Cardiac muscle cell (in vitro differentiated cells and primary cell): ENCODE measurements at regions not wholly inside any gene's neighbourhood (a gene's known extent, or its start where the extent isn't known, plus 50 kb on each side); places are given as distances from the start of the nearest gene placed in this dataset.

Source experiments
- DNase-seq, 2 donors: peaks; one replicate each; pipeline versions ENCODE4 v3.0.0 to v3.0.0-alpha.2; 2010 to 2017; ENCODE audit warnings: low read depth in 1 of 2, low spot score in 1 of 2
- H3K27ac ChIP-seq: fragments of 200-600 bp; sonication (generic); 2 replicates; pipeline ENCODE4 v1.5.1; 2016
- H3K27me3 ChIP-seq: fragments of 200-600 bp; sonication (generic); 2 replicates; pipeline ENCODE4 v1.6.0; 2016; ENCODE audit warnings: control low read depth
- H3K36me3 ChIP-seq: fragments of 200-600 bp; sonication (generic); 2 replicates; pipeline ENCODE4 v1.5.1; 2016; ENCODE audit warnings: control low read depth
- H3K4me1 ChIP-seq: fragments of 200-600 bp; sonication (generic); 2 replicates; pipeline ENCODE4 v1.8.1; 2017; ENCODE audit warnings: low read depth, mild to moderate bottlenecking, mixed run types
- H3K4me3 ChIP-seq: fragments of 200-600 bp; sonication (generic); 2 replicates; pipeline ENCODE4 v1.5.1; 2016; ENCODE audit warnings: mild to moderate bottlenecking
- H3K9me3 ChIP-seq: fragments of 200-600 bp; sonication (generic); 2 replicates; pipeline ENCODE4 v1.5.1; 2017; ENCODE audit warnings: low read depth, mild to moderate bottlenecking, control low read depth
- TF ChIP-seq, protein P1 (sequence below): IDR thresholded peaks from 2 replicates; pipeline ENCODE4 v1.5.1; 2012; ENCODE audit warnings: low read depth, mild to moderate bottlenecking, low read length

DNA sequence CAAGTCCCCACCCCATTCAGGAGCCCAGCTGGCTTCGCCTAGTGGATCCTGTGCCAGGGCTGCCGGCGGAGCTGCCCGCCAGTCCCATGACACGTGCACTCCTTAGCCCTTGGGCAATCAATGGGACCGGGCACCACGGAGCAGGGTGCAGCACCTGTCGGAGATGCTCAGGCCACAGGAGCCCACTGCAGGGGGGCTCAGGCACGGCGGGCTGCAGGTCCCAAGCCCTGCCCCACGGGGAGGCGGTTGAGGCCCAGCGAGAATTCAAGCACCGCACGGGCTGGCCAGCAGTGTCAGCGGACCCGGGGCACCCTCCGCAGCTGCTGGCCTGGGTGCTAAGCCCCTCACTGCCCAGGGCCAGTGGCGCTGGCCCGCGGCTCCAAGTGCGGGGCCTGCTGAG lies 969.7 kb upstream of the CDH10 start:
- Histone ChIP-seq H3K36me3 (no peaks in the 10 kb centered on the region), H3K27me3 (no peaks in the 10 kb centered on the region)

DNA sequence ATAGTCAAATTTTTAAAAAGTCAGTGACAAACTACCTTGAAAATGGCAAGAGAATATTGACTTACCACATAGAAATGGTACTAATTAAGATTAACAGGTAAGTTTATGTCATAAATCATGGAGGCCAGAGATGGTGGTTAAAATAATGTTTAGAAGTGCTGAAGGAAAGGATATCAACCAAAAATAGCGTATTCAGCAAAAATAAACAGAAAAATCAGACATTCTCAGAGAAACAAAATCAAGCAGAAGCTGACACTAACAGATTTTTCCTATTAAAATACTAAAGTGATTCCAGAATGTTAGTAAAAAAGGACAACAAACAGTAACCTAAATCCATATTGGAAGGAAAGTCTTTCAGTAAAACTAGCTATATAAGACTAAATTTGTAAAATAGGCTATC lies 959.9 kb upstream of the CDH10 start:
- H3K27me3 ChIP-seq: no peaks in the 10 kb centered on the region
- no peak for DNase-seq
- no peaks in the 10 kb centered on the region for H3K4me1 ChIP-seq
- TF ChIP-seq, protein P1, sequence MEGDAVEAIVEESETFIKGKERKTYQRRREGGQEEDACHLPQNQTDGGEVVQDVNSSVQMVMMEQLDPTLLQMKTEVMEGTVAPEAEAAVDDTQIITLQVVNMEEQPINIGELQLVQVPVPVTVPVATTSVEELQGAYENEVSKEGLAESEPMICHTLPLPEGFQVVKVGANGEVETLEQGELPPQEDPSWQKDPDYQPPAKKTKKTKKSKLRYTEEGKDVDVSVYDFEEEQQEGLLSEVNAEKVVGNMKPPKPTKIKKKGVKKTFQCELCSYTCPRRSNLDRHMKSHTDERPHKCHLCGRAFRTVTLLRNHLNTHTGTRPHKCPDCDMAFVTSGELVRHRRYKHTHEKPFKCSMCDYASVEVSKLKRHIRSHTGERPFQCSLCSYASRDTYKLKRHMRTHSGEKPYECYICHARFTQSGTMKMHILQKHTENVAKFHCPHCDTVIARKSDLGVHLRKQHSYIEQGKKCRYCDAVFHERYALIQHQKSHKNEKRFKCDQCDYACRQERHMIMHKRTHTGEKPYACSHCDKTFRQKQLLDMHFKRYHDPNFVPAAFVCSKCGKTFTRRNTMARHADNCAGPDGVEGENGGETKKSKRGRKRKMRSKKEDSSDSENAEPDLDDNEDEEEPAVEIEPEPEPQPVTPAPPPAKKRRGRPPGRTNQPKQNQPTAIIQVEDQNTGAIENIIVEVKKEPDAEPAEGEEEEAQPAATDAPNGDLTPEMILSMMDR: no peak
- H3K9me3 ChIP-seq: no peaks in the 10 kb centered on the region
- H3K4me3 ChIP-seq: no peak overlapping the region
- H3K36me3 ChIP-seq: no peaks in the 10 kb centered on the region
- H3K27ac ChIP-seq: no peak overlapping the region

More for the DNA sequence above, 969.7 kb upstream of the CDH10 start:
- H3K9me3 ChIP-seq: no peaks in the 10 kb centered on the region
- TF ChIP-seq, protein P1: no peak
- no peaks in the 10 kb centered on the region for H3K4me1 ChIP-seq
- no peak for DNase-seq
- H3K27ac ChIP-seq: no peak overlapping the region
- H3K4me3 ChIP-seq: no peak overlapping the region

DNA sequence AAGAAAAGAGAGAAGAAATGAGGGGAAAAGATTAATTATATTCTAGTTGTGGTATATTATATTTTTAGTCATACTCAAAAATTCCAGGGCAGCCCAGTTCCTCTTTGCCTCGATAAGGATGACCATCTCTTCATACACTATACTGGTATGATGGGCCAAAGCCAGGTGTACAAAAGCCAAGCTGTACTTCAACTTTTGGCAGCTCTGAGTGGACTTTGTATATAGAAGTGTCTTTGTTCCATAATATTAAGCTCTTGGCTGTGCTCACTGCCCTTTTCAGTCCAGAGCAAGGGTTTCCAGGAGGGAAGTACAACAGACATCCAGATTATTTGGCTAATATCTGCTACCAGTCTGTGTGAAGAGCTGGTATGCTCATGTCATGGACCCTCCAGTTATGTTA lies 934.3 kb upstream of the CDH10 start:
- TF ChIP-seq, protein P1: no peak
- no peak overlapping the region for H3K4me3 ChIP-seq
- DNase-seq: no peak

DNA sequence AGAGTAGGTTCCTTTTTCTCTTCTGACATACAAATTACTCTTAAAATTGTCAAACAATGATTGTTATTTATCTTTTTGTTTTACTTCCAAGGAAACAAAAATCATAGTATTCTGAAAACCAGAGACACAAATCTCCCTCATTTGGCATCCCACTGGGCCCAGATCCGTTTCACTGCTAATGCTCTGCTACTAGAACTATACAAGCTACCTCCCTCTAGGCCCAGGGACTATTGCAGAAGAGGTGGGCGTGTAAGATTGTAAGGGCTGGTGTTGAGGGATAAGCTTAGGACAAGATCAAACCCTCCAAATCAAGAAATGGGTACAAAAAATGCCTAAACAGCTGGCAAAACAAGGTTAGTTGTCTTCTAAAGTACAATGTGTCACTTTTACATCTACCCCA lies 928.9 kb upstream of the CDH10 start:
- H3K9me3 ChIP-seq: no peaks in the 10 kb centered on the region
- TF ChIP-seq, protein P1: no peak
- H3K27ac ChIP-seq: no peak overlapping the region
- no peak overlapping the region for H3K4me3 ChIP-seq
- H3K36me3 ChIP-seq: no peaks in the 10 kb centered on the region
- DNase-seq: no peak
- H3K4me1 ChIP-seq: no peaks in the 10 kb centered on the region
- no peaks in the 10 kb centered on the region for H3K27me3 ChIP-seq

More for the DNA sequence above, 934.3 kb upstream of the CDH10 start:
- no peaks in the 10 kb centered on the region for H3K4me1 ChIP-seq
- no peak overlapping the region for H3K27ac ChIP-seq
- no peaks in the 10 kb centered on the region for H3K9me3 ChIP-seq
- H3K36me3 ChIP-seq: no peaks in the 10 kb centered on the region
- H3K27me3 ChIP-seq: no peaks in the 10 kb centered on the region

DNA sequence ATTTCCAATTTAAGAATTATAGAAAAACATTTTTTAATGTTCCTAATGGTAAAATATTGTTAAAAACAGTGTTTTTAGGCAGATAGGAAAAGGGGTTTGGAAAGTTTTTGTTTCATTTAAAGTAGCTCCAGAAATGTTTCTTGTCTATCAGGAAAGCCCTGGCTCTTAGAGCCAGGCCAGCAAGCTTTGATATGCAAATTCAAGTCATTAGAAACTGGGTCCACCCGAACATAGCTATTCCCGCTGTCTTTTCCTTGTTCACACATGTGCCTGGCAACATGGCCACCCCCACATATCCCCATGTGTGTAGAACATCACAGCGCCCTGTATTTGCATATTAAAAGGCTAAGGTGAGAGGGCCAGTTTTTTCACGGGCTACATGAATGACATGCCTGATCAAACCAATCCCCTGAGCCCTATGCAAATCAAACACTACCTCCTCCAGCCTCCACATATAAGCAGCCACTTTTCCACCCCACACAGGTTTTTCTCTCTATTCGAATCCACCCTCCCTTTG lies 925.3 kb upstream of the CDH10 start:
- Histone ChIP-seq H3K27ac (no peak overlapping the region), H3K4me3 (no peak overlapping the region), H3K9me3 (no peaks in the 10 kb centered on the region), H3K4me1 (no peaks in the 10 kb centered on the region), H3K27me3 (no peaks in the 10 kb centered on the region), H3K36me3 (no peaks in the 10 kb centered on the region)
- TF ChIP-seq, protein P1: no peak
- no peak for DNase-seq
